ENCODE measurements at regions not wholly inside any gene's neighbourhood (a gene's known extent, or its start where the extent isn't known, plus 50 kb on each side); places are given as distances from the start of the nearest gene placed in this dataset.

DNA sequence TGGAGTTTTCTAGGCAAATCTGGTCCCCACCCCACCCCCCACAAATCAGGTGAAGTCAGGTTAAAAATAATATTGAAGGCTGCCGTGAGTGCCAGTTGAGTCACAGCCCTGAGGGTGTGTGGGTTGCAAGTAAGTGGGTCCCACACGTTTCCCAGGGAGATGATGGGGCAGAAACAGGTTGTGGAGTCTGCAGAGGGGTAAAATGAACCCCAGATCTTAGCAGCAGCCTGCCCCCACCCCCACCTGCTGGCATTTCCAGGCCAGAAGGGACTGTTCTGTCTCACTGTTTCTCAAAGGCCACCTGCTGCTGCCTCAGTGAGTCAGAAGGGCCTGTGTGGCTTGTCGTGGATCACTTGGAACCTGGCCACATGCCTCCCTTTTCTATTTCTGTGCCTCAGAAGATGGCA lies 59.8 kb upstream of the SMNDC1 start:
- TF ChIP-seq, protein P1, sequence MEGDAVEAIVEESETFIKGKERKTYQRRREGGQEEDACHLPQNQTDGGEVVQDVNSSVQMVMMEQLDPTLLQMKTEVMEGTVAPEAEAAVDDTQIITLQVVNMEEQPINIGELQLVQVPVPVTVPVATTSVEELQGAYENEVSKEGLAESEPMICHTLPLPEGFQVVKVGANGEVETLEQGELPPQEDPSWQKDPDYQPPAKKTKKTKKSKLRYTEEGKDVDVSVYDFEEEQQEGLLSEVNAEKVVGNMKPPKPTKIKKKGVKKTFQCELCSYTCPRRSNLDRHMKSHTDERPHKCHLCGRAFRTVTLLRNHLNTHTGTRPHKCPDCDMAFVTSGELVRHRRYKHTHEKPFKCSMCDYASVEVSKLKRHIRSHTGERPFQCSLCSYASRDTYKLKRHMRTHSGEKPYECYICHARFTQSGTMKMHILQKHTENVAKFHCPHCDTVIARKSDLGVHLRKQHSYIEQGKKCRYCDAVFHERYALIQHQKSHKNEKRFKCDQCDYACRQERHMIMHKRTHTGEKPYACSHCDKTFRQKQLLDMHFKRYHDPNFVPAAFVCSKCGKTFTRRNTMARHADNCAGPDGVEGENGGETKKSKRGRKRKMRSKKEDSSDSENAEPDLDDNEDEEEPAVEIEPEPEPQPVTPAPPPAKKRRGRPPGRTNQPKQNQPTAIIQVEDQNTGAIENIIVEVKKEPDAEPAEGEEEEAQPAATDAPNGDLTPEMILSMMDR (IDR thresholded peaks at IDR 0.05), result no peak
- TF ChIP-seq POLR2AphosphoS5 (IDR thresholded peaks at IDR 0.05), result no peak
